ENCODE measurements at regions not wholly inside any gene's neighbourhood (a gene's known extent, or its start where the extent isn't known, plus 50 kb on each side); places are given as distances from the start of the nearest gene placed in this dataset.

GRCh38 chr11:93604008-93604660 lies 57.3 kb upstream of the CEP295 start:
- no peak for TF ChIP-seq CTCF (IDR thresholded peaks at IDR 0.05)
- no peak for TF ChIP-seq POLR2A (IDR thresholded peaks at IDR 0.05)

Data from right lobe of liver (tissue), 4 donors.